RPMI8226 (cell line): ENCODE measurements at regions not wholly inside any gene's neighbourhood (a gene's known extent, or its start where the extent isn't known, plus 50 kb on each side); places are given as distances from the start of the nearest gene placed in this dataset.

ENCODE experiments used
- DNase-seq: peaks from one replicate; pipeline ENCODE4 v3.0.0-alpha.2; 2015

GRCh38 chr11:56932572-56933220 lies 56.0 kb upstream of the OR5AK2 start:
- no peak for DNase-seq

GRCh38 chr11:56923116-56923515 lies 65.6 kb upstream of the OR5AK2 start:
- DNase-seq: no peak

- DNase-seq: no peak
Measured at GRCh38 chr11:56922421-56922820, 66.3 kb upstream of the OR5AK2 start.

- no peak for DNase-seq
Measured at GRCh38 chr11:56917708-56918400, 70.9 kb upstream of the OR5AK2 start.

GRCh38 chr11:56916587-56916986 lies 72.1 kb upstream of the OR5AK2 start:
- no peak for DNase-seq

- no peak for DNase-seq
Measured at GRCh38 chr11:56916162-56916561, 72.6 kb upstream of the OR5AK2 start.

GRCh38 chr11:56911312-56911711 lies 77.4 kb upstream of the OR5AK2 start:
- DNase-seq: no peak

- DNase-seq: no peak
Measured at GRCh38 chr11:56910785-56911184, 77.9 kb upstream of the OR5AK2 start.

- DNase-seq: no peak
Measured at GRCh38 chr11:56910046-56910773, 78.5 kb upstream of the OR5AK2 start.

- DNase-seq: no peak
Measured at GRCh38 chr11:56909563-56909962, 79.2 kb upstream of the OR5AK2 start.

- no peak for DNase-seq
Measured at GRCh38 chr11:56909080-56909479, 79.6 kb upstream of the OR5AK2 start.

- no peak for DNase-seq
Measured at GRCh38 chr11:56906683-56907148, 82.0 kb upstream of the OR5AK2 start.

GRCh38 chr11:56905936-56906335 lies 82.8 kb upstream of the OR5AK2 start:
- DNase-seq: no peak

- DNase-seq: no peak
Measured at GRCh38 chr11:56905442-56905841, 83.3 kb upstream of the OR5AK2 start.

- DNase-seq: no peak
Measured at GRCh38 chr11:56898856-56899255, 89.9 kb upstream of the OR5AK2 start.

- DNase-seq: no peak
Measured at GRCh38 chr11:56890584-56891305, 98.0 kb upstream of the OR5AK2 start.

GRCh38 chr11:56889986-56890385 lies 98.7 kb upstream of the OR5AK2 start:
- DNase-seq: no peak

- no peak for DNase-seq
Measured at GRCh38 chr11:56887940-56888339, 100.8 kb upstream of the OR5AK2 start.

GRCh38 chr11:56886455-56886854 lies 102.3 kb upstream of the OR5AK2 start:
- DNase-seq: no peak

GRCh38 chr11:56885854-56886253 lies 102.9 kb upstream of the OR5AK2 start:
- no peak for DNase-seq

- DNase-seq: no peak
Measured at GRCh38 chr11:56885177-56885576, 103.5 kb upstream of the OR5AK2 start.

GRCh38 chr11:56883371-56883987 lies 105.2 kb upstream of the OR5AK2 start:
- no peak for DNase-seq
